GM19193 (cell line): ENCODE measurements at regions not wholly inside any gene's neighbourhood (a gene's known extent, or its start where the extent isn't known, plus 50 kb on each side); places are given as distances from the start of the nearest gene placed in this dataset.

Experiments used
- POLR2A ChIP-seq: IDR thresholded peaks from 4 replicates; pipeline ENCODE4 v1.6.1; 2011; ENCODE audit not compliant: insufficient read depth, insufficient read length; ENCODE audit errors: extremely low read depth

GRCh38 chr7:36082910-36083309 is 70.1 kb upstream of the EEPD1 start:
- TF ChIP-seq POLR2A: no peak

GRCh38 chr7:36083626-36084380 is 69.3 kb upstream of the EEPD1 start:
- TF ChIP-seq POLR2A: no peak

- no peak for TF ChIP-seq POLR2A
These were observed 68.5 kb upstream of the EEPD1 start for GRCh38 chr7:36084485-36085091.

- TF ChIP-seq POLR2A: no peak
These were observed 68.0 kb upstream of the EEPD1 start for GRCh38 chr7:36085096-36085495.

GRCh38 chr7:36086571-36086970 is 66.5 kb upstream of the EEPD1 start:
- TF ChIP-seq POLR2A: no peak

- TF ChIP-seq POLR2A: no peak
These were observed 64.5 kb upstream of the EEPD1 start for GRCh38 chr7:36088553-36088952.

GRCh38 chr7:36088966-36089365 is 64.1 kb upstream of the EEPD1 start:
- TF ChIP-seq POLR2A: no peak

- TF ChIP-seq POLR2A: no peak
These were observed 61.8 kb upstream of the EEPD1 start for GRCh38 chr7:36090976-36091873.

GRCh38 chr7:36091874-36092176 is 61.2 kb upstream of the EEPD1 start:
- TF ChIP-seq POLR2A: no peak

- no peak for TF ChIP-seq POLR2A
These were observed 60.8 kb upstream of the EEPD1 start for GRCh38 chr7:36092221-36092771.

- TF ChIP-seq POLR2A: no peak
These were observed 56.5 kb upstream of the EEPD1 start for GRCh38 chr7:36096460-36097095.

- no peak for TF ChIP-seq POLR2A
These were observed 55.0 kb upstream of the EEPD1 start for GRCh38 chr7:36098096-36098495.

GRCh38 chr7:36100226-36100625 is 52.8 kb upstream of the EEPD1 start:
- no peak for TF ChIP-seq POLR2A

- no peak for TF ChIP-seq POLR2A
These were observed 52.4 kb upstream of the EEPD1 start for GRCh38 chr7:36100634-36101033.
